ENCODE measurements at regions not wholly inside any gene's neighbourhood (a gene's known extent, or its start where the extent isn't known, plus 50 kb on each side); places are given as distances from the start of the nearest gene placed in this dataset.

DNA sequence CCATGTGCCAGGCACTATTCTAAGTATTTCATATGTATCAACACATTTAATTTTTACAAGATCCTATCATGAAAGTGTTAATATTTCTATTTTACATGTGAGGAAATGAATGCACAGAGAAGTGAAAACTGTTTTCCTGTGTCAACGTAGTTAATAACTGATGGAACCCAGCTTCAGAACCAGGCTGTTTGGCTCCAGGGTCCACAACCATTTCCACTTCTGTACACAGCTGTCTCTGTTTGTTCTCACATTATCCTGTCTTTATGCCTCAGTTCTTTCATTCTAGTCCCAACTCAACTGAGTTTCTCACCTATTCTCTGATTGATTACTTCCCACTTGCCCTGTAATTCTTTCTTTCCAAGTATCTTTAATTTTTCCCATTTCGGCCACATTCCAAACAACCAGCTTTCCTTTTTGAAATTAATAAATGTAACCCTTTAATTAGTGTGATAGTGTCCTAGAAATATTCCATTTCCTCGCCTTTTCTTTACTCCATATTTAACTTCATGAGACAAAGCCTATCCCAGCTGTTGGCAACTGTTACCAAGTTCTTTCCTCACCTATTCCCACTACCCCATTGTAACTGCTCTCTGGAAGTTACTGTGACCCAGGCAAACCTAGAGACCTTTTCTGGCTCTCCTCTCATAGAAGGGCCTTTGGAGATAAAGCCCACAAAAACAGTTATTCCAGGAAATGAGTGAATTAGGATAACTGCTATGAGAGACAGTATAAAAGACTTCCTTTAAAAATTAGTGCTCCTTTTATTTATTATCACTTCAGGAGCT is 218.7 kb downstream of the RASSF9 start:
- Histone ChIP-seq H3K4me3 (no peak overlapping the region), H3K27me3 (no peaks in the 10 kb centered on the region), H3K4me2 (no peak overlapping the region), H3K79me2 (no peaks in the 10 kb centered on the region), H3K27ac (no peak overlapping the region), H3K4me1 (ENCODE audit: insufficient read depth) (no peaks in the 10 kb centered on the region), H3K9me2 (replicated peaks; ENCODE audit: insufficient read depth) (no peaks in the 10 kb centered on the region), H2AFZ (no peak overlapping the region), H4K20me1 (ENCODE audit: insufficient read depth, poor library complexity, severe bottlenecking) (no peaks in the 10 kb centered on the region), H3K36me3 (replicated peaks; ENCODE audit: insufficient read depth, low read depth) (no peaks in the 10 kb centered on the region), H3K9me3 (ENCODE audit: low read depth) (no peaks in the 10 kb centered on the region)
- TF ChIP-seq CTCF (IDR thresholded peaks at IDR 0.05; ENCODE audit: poor library complexity), result no peak
- no peak for DNase-seq (ENCODE audit: low spot score)
- 79% methylated on average over 3 of the region's 3 CpGs for WGBS (ENCODE audit: low lambda C conversion rate, missing lambda C conversion rate)

- no peak for TF ChIP-seq CTCF (IDR thresholded peaks at IDR 0.05; ENCODE audit: poor library complexity)
- TF ChIP-seq EZH2 (IDR thresholded peaks at IDR 0.05; ENCODE audit: borderline replicate concordance), result no peak
- TF ChIP-seq EZH2phosphoT487 (IDR thresholded peaks at IDR 0.05; ENCODE audit: low read depth, severe bottlenecking, unreplicated experiment), result no peak
- Histone ChIP-seq H3K9me3 (ENCODE audit: low read depth) (no peaks in the 10 kb centered on the region), H4K20me1 (ENCODE audit: insufficient read depth, poor library complexity, severe bottlenecking) (no peaks in the 10 kb centered on the region), H3K4me2 (no peak overlapping the region), H3K36me3 (replicated peaks; ENCODE audit: insufficient read depth, low read depth) (no peaks in the 10 kb centered on the region), H3K4me3 (no peak overlapping the region), H3K9me2 (replicated peaks; ENCODE audit: insufficient read depth) (no peaks in the 10 kb centered on the region), H3K4me1 (ENCODE audit: insufficient read depth) (no peaks in the 10 kb centered on the region), H3K27me3 (no peaks in the 10 kb centered on the region), H2AFZ (no peak overlapping the region), H3K27ac (no peak overlapping the region), H3K79me2 (no peaks in the 10 kb centered on the region)
- DNase-seq (ENCODE audit: low spot score), result no peak
- WGBS (ENCODE audit: low lambda C conversion rate, missing lambda C conversion rate), result 73% methylated on average over 2 of the region's 2 CpGs
Measured at GRCh38 chr12:85621041-85621440, 215.2 kb downstream of the RASSF9 start.

DNA sequence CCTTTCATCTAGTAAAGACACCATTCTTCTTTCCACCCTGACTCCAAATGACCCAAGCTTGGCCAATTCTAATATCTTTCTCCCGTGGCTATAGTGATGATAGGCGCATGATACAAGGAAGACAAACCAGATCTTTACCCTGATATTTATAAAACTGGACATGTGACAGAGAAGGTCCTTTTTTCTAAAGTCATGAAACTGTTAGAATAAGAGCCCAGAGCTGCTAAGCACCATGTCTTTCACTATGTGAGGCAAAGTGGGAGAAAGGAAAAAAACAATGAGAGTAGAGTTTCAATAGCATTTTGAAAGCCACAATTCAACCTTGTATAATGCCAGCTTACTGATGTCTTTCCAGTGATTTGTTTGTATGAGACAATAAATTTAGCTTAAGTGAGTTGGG is 212.4 kb downstream of the RASSF9 start:
- H3K27ac ChIP-seq, result no peak overlapping the region
- WGBS (ENCODE audit: low lambda C conversion rate, missing lambda C conversion rate), result 87% methylated on average over 2 of the region's 2 CpGs
- H3K9me2 ChIP-seq (replicated peaks; ENCODE audit: insufficient read depth), result no peaks in the 10 kb centered on the region
- no peak overlapping the region for H2AFZ ChIP-seq
- no peak for DNase-seq (ENCODE audit: low spot score)
- no peaks in the 10 kb centered on the region for H3K9me3 ChIP-seq (ENCODE audit: low read depth)
- no peaks in the 10 kb centered on the region for H3K27me3 ChIP-seq
- no peak overlapping the region for H3K4me2 ChIP-seq
- H3K4me3 ChIP-seq, result no peak overlapping the region
- no peaks in the 10 kb centered on the region for H3K79me2 ChIP-seq
- no peaks in the 10 kb centered on the region for H3K4me1 ChIP-seq (ENCODE audit: insufficient read depth)
- TF ChIP-seq EZH2phosphoT487 (IDR thresholded peaks at IDR 0.05; ENCODE audit: low read depth, severe bottlenecking, unreplicated experiment), result no peak
- TF ChIP-seq EZH2 (IDR thresholded peaks at IDR 0.05; ENCODE audit: borderline replicate concordance), result no peak
- no peak for TF ChIP-seq CTCF (IDR thresholded peaks at IDR 0.05; ENCODE audit: poor library complexity)
- H4K20me1 ChIP-seq (ENCODE audit: insufficient read depth, poor library complexity, severe bottlenecking), result no peaks in the 10 kb centered on the region
- no peaks in the 10 kb centered on the region for H3K36me3 ChIP-seq (replicated peaks; ENCODE audit: insufficient read depth, low read depth)
